ENCODE measurements at regions not wholly inside any gene's neighbourhood (a gene's known extent, or its start where the extent isn't known, plus 50 kb on each side); places are given as distances from the start of the nearest gene placed in this dataset.

DNA sequence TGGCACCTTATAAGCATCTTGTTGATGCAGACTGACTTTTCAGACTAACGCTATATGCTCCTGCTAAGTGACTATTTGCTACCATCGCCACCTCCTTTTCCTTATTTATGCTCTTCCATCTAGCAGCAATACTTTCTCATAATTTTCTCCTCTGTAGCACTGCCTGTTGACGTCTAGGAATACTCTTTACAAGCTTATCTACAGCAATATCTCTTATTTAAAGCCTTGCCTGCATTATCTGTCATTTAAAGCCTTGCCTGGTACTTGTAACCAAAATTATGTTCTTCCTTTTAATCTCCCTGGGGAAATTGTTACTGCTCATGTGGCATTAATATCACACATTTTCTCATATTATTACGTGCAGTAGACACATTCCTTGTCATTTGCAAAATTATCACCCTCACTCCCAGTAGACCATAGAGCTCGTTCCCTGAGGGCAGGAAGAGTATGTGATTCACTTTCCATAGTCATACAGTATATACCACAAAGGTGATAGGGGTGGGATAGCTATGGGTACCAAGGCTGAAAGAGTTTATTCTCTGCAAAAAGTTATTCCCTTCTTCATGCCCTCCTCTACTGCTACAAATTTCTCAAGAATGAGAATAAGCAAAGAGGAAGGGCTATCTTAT, 359.7 kb upstream of the PCDH15 start:
- H3K9me3 ChIP-seq = no peaks in the 10 kb centered on the region
- no peaks in the 10 kb centered on the region for H3K4me1 ChIP-seq
- TF ChIP-seq, protein P1, sequence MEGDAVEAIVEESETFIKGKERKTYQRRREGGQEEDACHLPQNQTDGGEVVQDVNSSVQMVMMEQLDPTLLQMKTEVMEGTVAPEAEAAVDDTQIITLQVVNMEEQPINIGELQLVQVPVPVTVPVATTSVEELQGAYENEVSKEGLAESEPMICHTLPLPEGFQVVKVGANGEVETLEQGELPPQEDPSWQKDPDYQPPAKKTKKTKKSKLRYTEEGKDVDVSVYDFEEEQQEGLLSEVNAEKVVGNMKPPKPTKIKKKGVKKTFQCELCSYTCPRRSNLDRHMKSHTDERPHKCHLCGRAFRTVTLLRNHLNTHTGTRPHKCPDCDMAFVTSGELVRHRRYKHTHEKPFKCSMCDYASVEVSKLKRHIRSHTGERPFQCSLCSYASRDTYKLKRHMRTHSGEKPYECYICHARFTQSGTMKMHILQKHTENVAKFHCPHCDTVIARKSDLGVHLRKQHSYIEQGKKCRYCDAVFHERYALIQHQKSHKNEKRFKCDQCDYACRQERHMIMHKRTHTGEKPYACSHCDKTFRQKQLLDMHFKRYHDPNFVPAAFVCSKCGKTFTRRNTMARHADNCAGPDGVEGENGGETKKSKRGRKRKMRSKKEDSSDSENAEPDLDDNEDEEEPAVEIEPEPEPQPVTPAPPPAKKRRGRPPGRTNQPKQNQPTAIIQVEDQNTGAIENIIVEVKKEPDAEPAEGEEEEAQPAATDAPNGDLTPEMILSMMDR (IDR thresholded peaks at IDR 0.05) = no peak
- TF ChIP-seq POLR2AphosphoS5 (IDR thresholded peaks at IDR 0.05; ENCODE audit: insufficient read depth in 1 of 2, low read depth in 1 of 2) (no peak), POLR2A (IDR thresholded peaks at IDR 0.05) (no peak)

DNA sequence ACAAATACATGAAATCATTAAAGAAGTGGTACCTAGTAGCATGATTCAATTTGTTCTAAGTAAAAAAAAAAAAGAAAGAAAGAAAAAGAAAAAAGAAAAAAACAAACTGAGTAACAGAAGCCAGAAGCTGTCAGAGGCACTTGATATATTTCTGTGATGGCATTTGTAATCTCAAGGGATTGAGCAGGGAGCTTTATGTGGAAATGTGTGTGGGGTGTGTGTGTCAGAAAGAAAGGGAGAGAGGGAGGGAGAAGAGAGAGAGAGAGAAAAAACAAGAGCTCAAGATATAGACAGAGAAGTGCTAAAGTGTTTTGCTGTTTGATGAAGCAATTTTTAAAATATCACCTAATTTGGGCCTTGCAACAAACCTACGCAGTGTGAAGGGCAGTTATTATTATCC, 357.6 kb upstream of the PCDH15 start:
- TF ChIP-seq POLR2A (IDR thresholded peaks at IDR 0.05) = no peak
- TF ChIP-seq, protein P1 (IDR thresholded peaks at IDR 0.05) = no peak
- TF ChIP-seq POLR2AphosphoS5 (IDR thresholded peaks at IDR 0.05; ENCODE audit: insufficient read depth in 1 of 2, low read depth in 1 of 2) = no peak
- H3K27ac ChIP-seq = no peak overlapping the region
- H3K36me3 ChIP-seq = no peaks in the 10 kb centered on the region
- no peaks in the 10 kb centered on the region for H3K4me1 ChIP-seq
- no peaks in the 10 kb centered on the region for H3K9me3 ChIP-seq
- no peak overlapping the region for H3K4me3 ChIP-seq
- DNase-seq (ENCODE audit: extremely low spot score in 2 of 2) = no peak
- intact Hi-C loops (cut with DNase I) = loop anchor here (5.0 kb wide), 1 partner anchor 281 kb away; no protein-coding TSS in a partner anchor
- H3K27me3 ChIP-seq = no peaks in the 10 kb centered on the region

More for the DNA sequence above, 359.7 kb upstream of the PCDH15 start:
- Histone ChIP-seq H3K36me3 (no peaks in the 10 kb centered on the region), H3K4me3 (no peak overlapping the region), H3K27ac (no peak overlapping the region), H3K27me3 (no peaks in the 10 kb centered on the region)
- intact Hi-C loops (cut with DNase I) = no loop called here
- no peak for DNase-seq (ENCODE audit: extremely low spot score in 2 of 2)

DNA sequence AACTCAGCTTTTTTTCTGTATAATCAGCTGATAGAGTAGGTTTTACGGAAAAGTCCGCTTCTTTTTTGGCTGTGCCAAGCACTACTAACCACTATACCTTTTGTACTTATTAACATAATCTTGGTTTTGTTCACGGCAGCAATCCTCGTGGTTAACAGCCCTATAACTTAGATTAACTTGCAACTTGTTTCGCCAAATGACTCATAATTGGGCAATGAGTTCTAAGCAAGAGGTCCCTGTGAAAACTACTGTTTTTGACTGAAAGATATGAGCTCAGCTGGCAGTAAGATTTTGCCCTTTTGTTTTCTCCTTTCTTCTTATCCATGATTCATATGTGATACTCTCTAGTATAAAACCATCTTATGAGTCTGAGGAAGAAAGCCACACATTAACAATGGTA, 345.0 kb upstream of the PCDH15 start:
- no peak for TF ChIP-seq POLR2A (IDR thresholded peaks at IDR 0.05)
- TF ChIP-seq, protein P1 (IDR thresholded peaks at IDR 0.05) = no peak
- no peak for TF ChIP-seq POLR2AphosphoS5 (IDR thresholded peaks at IDR 0.05; ENCODE audit: insufficient read depth in 1 of 2, low read depth in 1 of 2)
- Histone ChIP-seq H3K4me3 (no peak overlapping the region), H3K27me3 (no peaks in the 10 kb centered on the region), H3K36me3 (no peaks in the 10 kb centered on the region), H3K4me1 (no peaks in the 10 kb centered on the region), H3K9me3 (no peaks in the 10 kb centered on the region), H3K27ac (no peak overlapping the region)
- DNase-seq (ENCODE audit: extremely low spot score in 2 of 2) = no peak
- intact Hi-C loops (cut with DNase I) = no loop called here

DNA sequence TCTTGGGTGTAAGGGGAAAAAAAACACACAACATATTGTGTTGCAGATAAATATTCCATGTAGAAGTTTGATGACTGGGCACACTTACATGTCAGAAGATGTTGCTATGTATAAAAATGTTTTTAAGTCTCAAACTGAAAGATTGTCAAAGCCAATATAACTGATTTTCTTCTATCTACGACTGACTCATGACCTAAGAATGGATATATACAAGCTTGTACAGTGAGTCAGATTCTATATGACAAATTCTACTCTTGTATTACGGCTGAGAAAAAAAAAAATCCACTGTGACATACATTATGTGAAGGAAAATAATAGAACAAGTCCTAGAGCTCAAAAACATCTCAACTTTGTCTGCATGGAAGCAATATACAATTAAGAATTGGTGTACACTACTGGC, 343.0 kb upstream of the PCDH15 start:
- Histone ChIP-seq H3K9me3 (no peaks in the 10 kb centered on the region), H3K4me1 (no peaks in the 10 kb centered on the region), H3K4me3 (no peak overlapping the region), H3K27me3 (no peaks in the 10 kb centered on the region), H3K27ac (no peak overlapping the region), H3K36me3 (no peaks in the 10 kb centered on the region)
- no peak for DNase-seq (ENCODE audit: extremely low spot score in 2 of 2)
- intact Hi-C loops (cut with DNase I) = loop anchor here (5.0 kb wide), 1 partner anchor 1918 kb away; no protein-coding TSS in a partner anchor
- TF ChIP-seq, protein P1 (IDR thresholded peaks at IDR 0.05) = no peak

DNA sequence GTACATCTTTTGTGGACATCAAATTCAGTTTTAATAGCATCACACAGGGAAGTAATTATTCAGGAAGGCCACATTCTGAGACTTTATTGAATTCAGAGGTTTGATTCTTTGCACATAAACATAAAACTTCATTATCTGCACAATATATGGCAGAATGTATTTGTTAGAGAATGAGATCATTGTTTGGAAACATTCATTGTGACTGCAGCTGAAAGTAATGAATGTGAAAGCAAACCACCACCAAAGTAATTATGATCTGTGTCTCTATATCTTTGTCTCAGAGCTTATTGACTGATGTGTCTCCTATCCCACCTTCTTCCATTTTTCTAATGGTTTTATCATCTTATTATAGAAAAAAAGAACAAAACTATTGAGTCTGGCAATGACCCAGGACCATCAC, 340.9 kb upstream of the PCDH15 start:
- H3K27ac ChIP-seq = no peak overlapping the region
- H3K4me3 ChIP-seq = no peak overlapping the region
- no peaks in the 10 kb centered on the region for H3K27me3 ChIP-seq
- H3K9me3 ChIP-seq = no peaks in the 10 kb centered on the region
- no peaks in the 10 kb centered on the region for H3K36me3 ChIP-seq
- no peak for TF ChIP-seq POLR2A (IDR thresholded peaks at IDR 0.05)
- TF ChIP-seq, protein P1 (IDR thresholded peaks at IDR 0.05) = no peak
- no peak for TF ChIP-seq POLR2AphosphoS5 (IDR thresholded peaks at IDR 0.05; ENCODE audit: insufficient read depth in 1 of 2, low read depth in 1 of 2)
- no peaks in the 10 kb centered on the region for H3K4me1 ChIP-seq
- intact Hi-C loops (cut with DNase I) = loop anchor here (5.0 kb wide), 1 partner anchor 1920 kb away; no protein-coding TSS in a partner anchor
- no peak for DNase-seq (ENCODE audit: extremely low spot score in 2 of 2)

All from vagina (tissue), 2 donors.